Common myeloid progenitor, CD34-positive (primary cell): ENCODE measurements at regions not wholly inside any gene's neighbourhood (a gene's known extent, or its start where the extent isn't known, plus 50 kb on each side); places are given as distances from the start of the nearest gene placed in this dataset.

Experiments
- CTCF ChIA-PET: fragments of 350-600 bp; sonication (Branson Sonifier 250); formaldehyde crosslinking; loops from one replicate; lab custom pipeline; 2021; ENCODE audit warnings: antibody characterized with exemption; lab: Charles Lee
- POLR2A ChIA-PET: fragments of 350-600 bp; sonication (Branson Sonifier 250); formaldehyde crosslinking; loops from one replicate; lab custom pipeline; 2021; ENCODE audit warnings: antibody characterized with exemption; lab: Charles Lee
- DNase-seq, 3 donors: peaks; one replicate each; pipeline versions ENCODE4 v3.0.0 to v3.0.0-alpha.2; 2013
- H3K27ac ChIP-seq, 2 experiments: 1 replicate in 1 of 2; 2 replicates in 1 of 2; pipeline ENCODE4 v1.7.0; 2013; ENCODE audit warnings: inconsistent platforms in 2 of 2, low read length in 2 of 2, mild to moderate bottlenecking in 2 of 2, low read depth in 1 of 2, moderate library complexity in 1 of 2; ENCODE audit not compliant: severe bottlenecking in 2 of 2, insufficient read depth in 1 of 2, poor library complexity in 1 of 2
- H3K27me3 ChIP-seq, 5 experiments: replicated peaks in 2 of 5; 1 replicate in 3 of 5; 2 replicates in 2 of 5; pipeline versions ENCODE4 v1.6.1 to v1.7.0; 2013; ENCODE audit warnings: low read length in 4 of 5, mild to moderate bottlenecking in 2 of 5, moderate library complexity in 2 of 5, inconsistent platforms in 1 of 5; ENCODE audit not compliant: insufficient read depth in 5 of 5, control insufficient read depth in 4 of 5
- H3K36me3 ChIP-seq, 4 experiments: 1 replicate in 2 of 4; 2 replicates in 2 of 4; pipeline versions ENCODE4 v1.6.1 to v1.7.0; 2013; ENCODE audit warnings: low read length in 3 of 4, control low read depth in 1 of 4, mild to moderate bottlenecking in 1 of 4; ENCODE audit not compliant: control insufficient read depth in 4 of 4, insufficient read depth in 4 of 4
- H3K4me1 ChIP-seq, 4 experiments: 1 replicate in 3 of 4; 2 replicates in 1 of 4; pipeline versions ENCODE4 v1.6.1 to v1.7.1; 2013; ENCODE audit warnings: low read length in 3 of 4, mild to moderate bottlenecking in 3 of 4, control low read depth in 1 of 4, inconsistent platforms in 1 of 4, moderate library complexity in 1 of 4; ENCODE audit not compliant: control insufficient read depth in 4 of 4, insufficient read depth in 4 of 4; ENCODE audit errors: control extremely low read depth in 1 of 4
- H3K4me3 ChIP-seq, 7 experiments: 1 replicate in 4 of 7; 2 replicates in 3 of 7; pipeline versions ENCODE4 v1.5.1 to v1.7.0; 2013; ENCODE audit warnings: mild to moderate bottlenecking in 7 of 7, low read length in 6 of 7, moderate library complexity in 6 of 7, inconsistent platforms in 2 of 7, low read depth in 2 of 7, control low read depth in 1 of 7; ENCODE audit not compliant: insufficient read depth in 4 of 7, control insufficient read depth in 1 of 7; ENCODE audit errors: extremely low read depth in 1 of 7
- H3K9me3 ChIP-seq, 5 experiments: 1 replicate in 4 of 5; 2 replicates in 1 of 5; pipeline versions ENCODE4 v1.6.1 to v1.7.1; 2013; ENCODE audit warnings: low read length in 4 of 5, mild to moderate bottlenecking in 2 of 5, inconsistent platforms in 1 of 5, low read depth in 1 of 5, moderate library complexity in 1 of 5; ENCODE audit not compliant: control insufficient read depth in 4 of 5, insufficient read depth in 2 of 5; ENCODE audit errors: control extremely low read depth in 1 of 5
- WGBS: methylation state at CpG from one replicate; pipeline ENCODE4 v1.1.5; 2013; ENCODE audit not compliant: insufficient coverage; 5-methylcytosine and 5-hydroxymethylcytosine counted together

- Histone ChIP-seq H3K36me3 (no peaks in the 10 kb centered on the region), H3K4me3 (no peak overlapping the region), H3K9me3 (peaks cover 0 to 2% (median 0%) of the 10 kb centered on the region in 5 experiments), H3K4me1 (peaks cover 0 to 3% (median 0%) of the 10 kb centered on the region in 4 experiments), H3K27me3 (no peaks in the 10 kb centered on the region), H3K27ac (no peak overlapping the region)
- ChIA-PET POLR2A (no interaction called here), CTCF (no interaction called here)
- WGBS = 84% methylated on average over 5 of the region's 5 CpGs
- DNase-seq = no peak
These were observed 133.0 kb upstream of the PLCB4 start for GRCh38 chr20:8935878-8936277.

DNA sequence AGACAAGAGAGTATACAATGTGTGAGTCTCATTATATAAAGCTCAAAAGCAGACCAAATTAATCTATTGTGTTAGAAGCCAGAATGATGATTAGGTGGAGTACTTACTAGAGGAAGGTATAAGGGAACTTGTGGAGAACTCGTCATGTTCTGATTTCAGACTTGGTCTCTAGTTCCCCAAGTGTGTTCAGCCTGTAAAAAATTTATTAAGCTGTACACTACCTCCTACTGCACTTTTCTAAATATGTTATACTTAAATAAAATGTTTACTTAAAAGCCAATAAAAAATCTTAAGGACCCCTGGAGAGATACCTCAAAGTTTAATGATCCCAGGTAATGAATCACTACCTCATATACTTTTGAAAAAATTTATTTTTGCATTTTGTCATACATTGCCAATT lies 130.4 kb upstream of the PLCB4 start:
- Histone ChIP-seq H3K4me1 (no peaks in the 10 kb centered on the region), H3K27ac (no peak overlapping the region), H3K36me3 (no peaks in the 10 kb centered on the region), H3K4me3 (no peak overlapping the region), H3K9me3 (no peaks in the 10 kb centered on the region), H3K27me3 (no peaks in the 10 kb centered on the region)
- ChIA-PET CTCF (interaction anchor here (1.9 kb wide), 1 partner anchor 28 kb away, joined by 4 read pairs; no protein-coding TSS in a partner anchor), POLR2A (no interaction called here)
- no CpG with 5 or more reads among the region's 1 CpG for WGBS
- DNase-seq = no peak

GRCh38 chr20:8940326-8940725 lies 128.6 kb upstream of the PLCB4 start:
- no peaks in the 10 kb centered on the region for H3K9me3 ChIP-seq
- no peaks in the 10 kb centered on the region for H3K4me1 ChIP-seq
- no peaks in the 10 kb centered on the region for H3K36me3 ChIP-seq
- peak in 2 of 3 donors; percentile 11 to 24 for DNase-seq
- H3K27me3 ChIP-seq = no peaks in the 10 kb centered on the region
- no peak overlapping the region for H3K27ac ChIP-seq
- ChIA-PET POLR2A (no interaction called here), CTCF (no interaction called here)
- no peak overlapping the region for H3K4me3 ChIP-seq
- 79% methylated on average over 2 of the region's 2 CpGs for WGBS

GRCh38 chr20:8943631-8944030 lies 125.3 kb upstream of the PLCB4 start:
- Histone ChIP-seq H3K4me3 (no peak overlapping the region), H3K9me3 (no peaks in the 10 kb centered on the region), H3K36me3 (no peaks in the 10 kb centered on the region), H3K4me1 (no peaks in the 10 kb centered on the region), H3K27me3 (no peaks in the 10 kb centered on the region), H3K27ac (no peak overlapping the region)
- ChIA-PET CTCF (no interaction called here), POLR2A (no interaction called here)
- DNase-seq = peak in 2 of 3 donors; percentile 45 to 50

GRCh38 chr20:8946036-8946940 lies 122.6 kb upstream of the PLCB4 start:
- no peaks in the 10 kb centered on the region for H3K4me1 ChIP-seq
- no peak for DNase-seq
- ChIA-PET POLR2A (no interaction called here), CTCF (no interaction called here)
- peaks cover 0 to under 1% (median 0%) of the 10 kb centered on the region in 5 experiments for H3K9me3 ChIP-seq
- H3K27ac ChIP-seq = no peak overlapping the region
- no peak overlapping the region for H3K4me3 ChIP-seq
- 100% methylated on average over 4 of the region's 6 CpGs for WGBS
- H3K36me3 ChIP-seq = no peaks in the 10 kb centered on the region
- no peaks in the 10 kb centered on the region for H3K27me3 ChIP-seq

DNA sequence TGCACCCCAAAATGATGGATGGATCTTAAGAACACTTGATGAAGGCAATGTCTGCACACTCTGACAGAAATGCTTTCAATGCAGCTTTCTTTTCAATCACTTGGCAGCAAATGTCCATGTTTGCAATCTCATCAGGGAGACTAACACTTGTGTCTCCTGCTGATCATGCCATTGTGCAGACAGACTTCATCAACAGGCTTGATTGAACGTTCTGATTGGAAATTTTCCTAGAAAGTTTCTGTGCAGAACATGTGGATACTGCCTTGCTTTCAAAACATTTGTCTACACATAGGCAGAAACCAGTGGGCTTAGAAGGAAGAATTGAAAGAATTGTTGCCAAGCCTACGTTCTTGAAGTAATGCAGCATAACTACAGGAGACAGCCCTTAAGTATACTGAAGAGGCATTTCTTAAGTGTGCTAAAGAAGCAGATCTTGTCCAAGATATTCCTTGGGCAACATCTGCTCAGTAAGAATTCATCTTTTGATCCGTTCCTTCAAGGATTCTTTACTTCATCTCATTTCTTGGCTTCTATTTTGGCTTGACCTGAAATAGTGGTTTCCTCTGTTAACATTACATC lies 120.4 kb upstream of the PLCB4 start:
- POLR2A ChIA-PET = no interaction called here
- WGBS = 92% methylated on average over 3 of the region's 3 CpGs
- no peak overlapping the region for H3K4me3 ChIP-seq
- no peaks in the 10 kb centered on the region for H3K36me3 ChIP-seq
- no peaks in the 10 kb centered on the region for H3K27me3 ChIP-seq
- H3K9me3 ChIP-seq = peaks cover 0 to 3% (median 0%) of the 10 kb centered on the region in 5 experiments
- no peaks in the 10 kb centered on the region for H3K4me1 ChIP-seq
- CTCF ChIA-PET = no interaction called here
- H3K27ac ChIP-seq = no peak overlapping the region
- no peak for DNase-seq

- Histone ChIP-seq H3K27ac (no peak overlapping the region), H3K4me3 (no peak overlapping the region), H3K4me1 (no peaks in the 10 kb centered on the region), H3K9me3 (peaks cover 0 to 3% (median 0%) of the 10 kb centered on the region in 5 experiments), H3K27me3 (no peaks in the 10 kb centered on the region), H3K36me3 (no peaks in the 10 kb centered on the region)
- no peak for DNase-seq
- ChIA-PET POLR2A (no interaction called here), CTCF (no interaction called here)
- 96% methylated on average over 4 of the region's 4 CpGs for whole genome bisulfite sequencing
These were observed 117.7 kb upstream of the PLCB4 start for GRCh38 chr20:8951164-8951563.
